OCI-LY1 (cell line): ENCODE measurements at regions not wholly inside any gene's neighbourhood (a gene's known extent, or its start where the extent isn't known, plus 50 kb on each side); places are given as distances from the start of the nearest gene placed in this dataset.
A peak's percentile ranks its signal among the peaks of the same experiment; 100 is the strongest.

ENCODE experiments used
- H2AFZ ChIP-seq: fragments of 200-600 bp; sonication (generic), shearing (Covaris generic); 2 replicates; pipeline ENCODE4 v1.6.0; 2014; ENCODE audit warnings: antibody characterized with exemption, mild to moderate bottlenecking, low read length
- H3F3A ChIP-seq: fragments of 200-600 bp; sonication (generic), shearing (Covaris generic); 2 replicates; pipeline ENCODE4 v1.6.0; 2014; ENCODE audit warnings: mild to moderate bottlenecking, antibody characterized with exemption, low read length, moderate library complexity; ENCODE audit not compliant: insufficient read depth
- H3K27ac ChIP-seq: fragments of 200-600 bp; sonication (generic); 2 replicates; pipeline ENCODE4 v1.5.1; 2014; ENCODE audit warnings: low read length, mixed run types, mild to moderate bottlenecking, low read depth; ENCODE audit not compliant: poor library complexity, severe bottlenecking
- H3K27me3 ChIP-seq: fragments of 200-600 bp; sonication (generic); 2 replicates; pipeline ENCODE4 v1.6.0; 2014; ENCODE audit warnings: antibody characterized with exemption, mild to moderate bottlenecking, low read length, moderate library complexity; ENCODE audit not compliant: insufficient read depth
- H3K36me3 ChIP-seq: fragments of 200-600 bp; sonication (generic); 2 replicates; pipeline ENCODE4 v1.6.1; 2014; ENCODE audit warnings: mild to moderate bottlenecking, antibody characterized with exemption, low read length, moderate library complexity, mixed read lengths; ENCODE audit not compliant: insufficient read depth
- H3K4me1 ChIP-seq: fragments of 200-600 bp; sonication (generic); 2 replicates; pipeline ENCODE4 v1.5.1; 2014; ENCODE audit warnings: mild to moderate bottlenecking, low read length, moderate library complexity; ENCODE audit not compliant: insufficient read depth, severe bottlenecking
- H3K4me2 ChIP-seq: fragments of 200-600 bp; sonication (generic), shearing (Covaris generic); 2 replicates; pipeline ENCODE4 v1.6.1; 2014; ENCODE audit warnings: low read length
- H3K4me3 ChIP-seq: fragments of 200-600 bp; sonication (generic); 2 replicates; pipeline ENCODE4 v1.5.1; 2014; ENCODE audit warnings: low read length, low read depth, mild to moderate bottlenecking, mixed read lengths; ENCODE audit not compliant: poor library complexity, severe bottlenecking
- H3K79me2 ChIP-seq: fragments of 200-600 bp; shearing (Covaris generic); 2 replicates; pipeline ENCODE4 v1.6.1; 2016; ENCODE audit warnings: mixed run types, low read length, mixed read lengths; ENCODE audit not compliant: insufficient read depth
- H3K9ac ChIP-seq: fragments of 200-600 bp; sonication (generic), shearing (Covaris generic); 2 replicates; pipeline ENCODE4 v1.6.1; 2014; ENCODE audit warnings: mild to moderate bottlenecking, low read length, mixed read lengths
- H3K9me2 ChIP-seq: fragments of 200-600 bp; sonication (generic), shearing (Covaris generic); 2 replicates; pipeline ENCODE4 v1.6.1; 2014; ENCODE audit warnings: low read depth, mild to moderate bottlenecking, low read length, mixed read lengths
- H3K9me3 ChIP-seq: fragments of 200-600 bp; shearing (Covaris generic); 2 replicates; pipeline ENCODE4 v1.6.1; 2014; ENCODE audit warnings: low read length, mixed read lengths
- H4K20me1 ChIP-seq: fragments of 200-600 bp; sonication (generic), shearing (Covaris generic); 2 replicates; pipeline ENCODE4 v1.6.0; 2016; ENCODE audit warnings: mild to moderate bottlenecking, low read length; ENCODE audit not compliant: insufficient read depth
- EZH2 ChIP-seq: fragments of 200-600 bp; sonication (generic), shearing (Covaris generic); IDR thresholded peaks from 2 replicates; pipeline ENCODE4 v1.8.0; 2017; ENCODE audit warnings: borderline replicate concordance, mixed run types, mild to moderate bottlenecking, antibody characterized with exemption, low read length, moderate library complexity, mixed read lengths
- TF ChIP-seq, protein P1 (sequence below): fragments of 200-600 bp; sonication (generic), shearing (Covaris generic); IDR thresholded peaks from 2 replicates; pipeline ENCODE4 v1.5.1; 2017; ENCODE audit warnings: mild to moderate bottlenecking, antibody characterized with exemption, low read length, moderate library complexity, mixed read lengths

DNA sequence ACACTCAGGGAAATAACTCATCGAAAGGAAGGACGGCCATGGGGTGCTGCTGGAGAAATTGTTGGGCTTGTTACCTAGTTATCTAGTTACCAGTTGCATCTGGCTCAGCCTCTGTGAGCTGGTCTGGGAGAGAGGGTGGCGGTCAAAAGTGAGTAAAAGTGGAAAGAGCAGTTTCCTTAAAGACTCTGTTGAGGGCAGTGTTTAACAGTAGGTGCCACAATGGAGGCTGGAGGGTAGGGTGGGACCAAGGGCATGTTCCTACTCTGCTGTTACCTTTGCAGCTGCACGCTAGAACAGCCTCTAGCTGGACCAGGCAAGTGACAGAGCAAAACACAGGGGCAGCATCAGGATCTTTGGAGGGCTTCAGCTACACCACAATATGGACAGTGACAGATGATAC, 228.8 kb upstream of the STARD13 start:
- H3K4me3 ChIP-seq, result no peak overlapping the region
- H3K27me3 ChIP-seq, result no peaks in the 10 kb centered on the region
- H3K9ac ChIP-seq, result no peak overlapping the region
- H3K4me1 ChIP-seq, result peaks cover 22% of the 10 kb centered on the region
- no peak overlapping the region for H2AFZ ChIP-seq
- no peaks in the 10 kb centered on the region for H3K9me3 ChIP-seq
- no peaks in the 10 kb centered on the region for H3K36me3 ChIP-seq
- H3K79me2 ChIP-seq, result no peaks in the 10 kb centered on the region
- H4K20me1 ChIP-seq, result no peaks in the 10 kb centered on the region
- TF ChIP-seq, protein P1, sequence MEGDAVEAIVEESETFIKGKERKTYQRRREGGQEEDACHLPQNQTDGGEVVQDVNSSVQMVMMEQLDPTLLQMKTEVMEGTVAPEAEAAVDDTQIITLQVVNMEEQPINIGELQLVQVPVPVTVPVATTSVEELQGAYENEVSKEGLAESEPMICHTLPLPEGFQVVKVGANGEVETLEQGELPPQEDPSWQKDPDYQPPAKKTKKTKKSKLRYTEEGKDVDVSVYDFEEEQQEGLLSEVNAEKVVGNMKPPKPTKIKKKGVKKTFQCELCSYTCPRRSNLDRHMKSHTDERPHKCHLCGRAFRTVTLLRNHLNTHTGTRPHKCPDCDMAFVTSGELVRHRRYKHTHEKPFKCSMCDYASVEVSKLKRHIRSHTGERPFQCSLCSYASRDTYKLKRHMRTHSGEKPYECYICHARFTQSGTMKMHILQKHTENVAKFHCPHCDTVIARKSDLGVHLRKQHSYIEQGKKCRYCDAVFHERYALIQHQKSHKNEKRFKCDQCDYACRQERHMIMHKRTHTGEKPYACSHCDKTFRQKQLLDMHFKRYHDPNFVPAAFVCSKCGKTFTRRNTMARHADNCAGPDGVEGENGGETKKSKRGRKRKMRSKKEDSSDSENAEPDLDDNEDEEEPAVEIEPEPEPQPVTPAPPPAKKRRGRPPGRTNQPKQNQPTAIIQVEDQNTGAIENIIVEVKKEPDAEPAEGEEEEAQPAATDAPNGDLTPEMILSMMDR, result no peak; the same call in 1 of the 2 replicates
- no peak for TF ChIP-seq EZH2
- no peaks in the 10 kb centered on the region for H3F3A ChIP-seq
- no peaks in the 10 kb centered on the region for H3K9me2 ChIP-seq
- no peak overlapping the region for H3K27ac ChIP-seq
- no peak overlapping the region for H3K4me2 ChIP-seq

DNA sequence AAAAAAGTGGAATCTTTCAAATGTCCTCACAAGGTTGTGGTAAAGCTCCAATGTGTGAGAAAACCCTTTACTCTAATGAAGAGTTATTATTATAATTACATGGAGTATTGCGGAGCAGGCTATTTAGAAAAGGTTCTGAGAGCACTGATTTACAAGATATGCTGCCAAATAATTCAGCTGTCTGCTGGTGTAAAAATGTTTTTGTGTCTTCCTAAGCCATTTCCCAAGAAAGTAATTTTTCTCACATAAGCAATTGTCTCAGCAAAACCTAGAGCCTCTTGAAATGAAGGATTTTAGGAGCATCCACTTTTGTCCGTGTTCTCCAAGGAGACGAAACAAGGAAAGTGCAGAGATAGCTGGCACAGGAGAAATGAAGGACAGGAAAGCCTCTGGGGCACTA, 229.6 kb upstream of the STARD13 start:
- no peaks in the 10 kb centered on the region for H4K20me1 ChIP-seq
- peaks cover 17% of the 10 kb centered on the region for H3K4me1 ChIP-seq
- H3K9ac ChIP-seq, result no peak overlapping the region
- no peak overlapping the region for H3K4me2 ChIP-seq
- H3K9me2 ChIP-seq, result no peaks in the 10 kb centered on the region
- no peak overlapping the region for H3K4me3 ChIP-seq
- TF ChIP-seq, protein P1, result no peak
- no peak for TF ChIP-seq EZH2
- no peak overlapping the region for H3K27ac ChIP-seq
- no peaks in the 10 kb centered on the region for H3K36me3 ChIP-seq
- H2AFZ ChIP-seq, result no peak overlapping the region
- H3K79me2 ChIP-seq, result no peaks in the 10 kb centered on the region
- no peaks in the 10 kb centered on the region for H3K27me3 ChIP-seq
- no peaks in the 10 kb centered on the region for H3F3A ChIP-seq
- no peaks in the 10 kb centered on the region for H3K9me3 ChIP-seq

DNA sequence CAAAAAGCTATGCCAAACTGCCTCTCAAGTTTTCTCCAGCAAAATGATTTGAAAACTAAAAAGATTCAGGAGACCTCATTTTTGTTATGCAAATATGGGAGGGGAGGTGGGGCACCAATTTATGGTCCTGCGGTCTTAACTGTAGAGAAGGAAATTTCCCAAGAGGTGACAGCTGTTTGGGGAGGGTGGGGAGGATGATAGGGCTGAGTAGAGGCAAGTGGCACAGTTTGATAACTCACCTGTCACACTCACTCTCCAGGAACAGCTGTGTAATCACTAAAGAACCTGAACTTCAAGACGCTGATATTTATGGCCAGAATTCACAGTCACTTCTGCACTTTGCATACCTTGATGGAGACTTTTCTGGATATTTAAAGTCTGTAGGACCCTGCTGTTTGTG, 232.9 kb upstream of the STARD13 start:
- H3K4me2 ChIP-seq, result peak overlapping the region; percentile 12; the same call in 1 of the 2 replicates
- no peak for TF ChIP-seq EZH2
- H2AFZ ChIP-seq, result no peak overlapping the region

More for the DNA sequence above, 232.9 kb upstream of the STARD13 start:
- Histone ChIP-seq H3K27me3 (no peaks in the 10 kb centered on the region), H3F3A (no peaks in the 10 kb centered on the region), H3K9ac (no peak overlapping the region), H4K20me1 (no peaks in the 10 kb centered on the region), H3K36me3 (no peaks in the 10 kb centered on the region), H3K9me3 (no peaks in the 10 kb centered on the region), H3K9me2 (no peaks in the 10 kb centered on the region), H3K27ac (no peak overlapping the region), H3K79me2 (no peaks in the 10 kb centered on the region), H3K4me1 (peaks cover 20% of the 10 kb centered on the region), H3K4me3 (no peak overlapping the region)
